ENCODE measurements at regions not wholly inside any gene's neighbourhood (a gene's known extent, or its start where the extent isn't known, plus 50 kb on each side); places are given as distances from the start of the nearest gene placed in this dataset.
"Not testable (repeated sequence)": the region's sequence is repeated elsewhere in the genome, so short reads cannot be mapped to it uniquely, and the experiment has no call there.

- DNase-seq = not testable (repeated sequence)
Observed at GRCh38 chrX:92873359-92874055, 799.9 kb downstream of the NAP1L3 start.

DNA sequence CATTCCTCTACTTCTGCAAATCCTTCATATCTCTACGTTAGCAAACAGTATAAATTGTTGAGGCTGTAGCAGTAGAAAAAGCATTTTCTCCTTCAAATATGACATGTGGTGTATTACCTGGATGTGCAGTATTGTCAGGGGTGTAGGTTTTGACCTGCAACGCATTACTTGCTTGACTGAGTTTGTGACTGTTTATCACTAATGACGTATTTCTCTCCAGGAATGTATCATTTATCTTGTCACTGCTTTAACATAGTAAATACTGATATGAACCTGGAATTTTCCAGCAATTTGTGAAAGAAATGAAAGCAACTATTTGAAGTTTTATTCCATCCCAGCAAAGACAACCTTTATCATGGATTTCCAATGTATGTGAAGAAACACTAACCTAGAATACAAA, 823.4 kb downstream of the NAP1L3 start:
- peak; percentile 11 for DNase-seq

DNA sequence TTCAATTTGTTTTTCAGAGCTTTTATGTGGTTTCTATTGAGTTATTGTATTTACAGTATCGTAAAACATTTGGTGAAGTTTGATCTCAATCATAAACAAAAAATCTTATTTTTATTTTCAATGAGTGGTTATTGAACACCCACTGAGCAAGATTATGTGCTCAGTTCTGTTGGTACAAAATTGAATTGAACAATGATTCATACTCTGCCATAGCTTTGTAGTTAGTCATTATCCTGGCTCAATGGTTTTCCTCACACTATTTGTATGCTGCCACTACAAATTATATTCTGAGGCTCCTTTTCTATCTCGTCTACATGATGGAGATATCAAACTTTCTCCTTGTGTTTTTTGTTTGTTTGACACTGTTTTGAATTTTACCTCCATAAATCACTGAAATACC, 829.5 kb downstream of the NAP1L3 start:
- not testable (repeated sequence) for DNase-seq

- DNase-seq = not testable (repeated sequence)
Observed at GRCh38 chrX:92832750-92833149, 840.6 kb downstream of the NAP1L3 start.

DNA sequence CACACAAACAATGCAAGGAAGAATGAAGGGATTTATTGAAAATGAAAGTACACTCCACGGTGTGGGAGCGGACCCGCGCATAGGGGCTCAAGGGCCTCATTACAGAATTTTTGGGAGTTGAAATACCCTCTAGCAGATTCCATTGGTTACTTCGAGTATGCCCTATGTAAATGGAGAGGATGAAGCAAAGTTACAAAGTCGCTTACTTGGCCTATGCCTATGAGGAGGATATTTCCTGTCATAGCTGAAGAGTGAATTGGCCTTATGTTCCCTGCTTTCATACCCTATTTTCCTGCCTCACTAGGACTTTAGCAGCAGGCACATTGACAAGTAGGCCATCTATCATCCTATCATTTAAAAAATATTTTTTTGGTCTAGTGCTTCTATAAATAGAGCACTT, 843.3 kb downstream of the NAP1L3 start:
- not testable (repeated sequence) for DNase-seq

- DNase-seq = not testable (repeated sequence)
Observed at GRCh38 chrX:92821580-92822152, 851.7 kb downstream of the NAP1L3 start.

DNA sequence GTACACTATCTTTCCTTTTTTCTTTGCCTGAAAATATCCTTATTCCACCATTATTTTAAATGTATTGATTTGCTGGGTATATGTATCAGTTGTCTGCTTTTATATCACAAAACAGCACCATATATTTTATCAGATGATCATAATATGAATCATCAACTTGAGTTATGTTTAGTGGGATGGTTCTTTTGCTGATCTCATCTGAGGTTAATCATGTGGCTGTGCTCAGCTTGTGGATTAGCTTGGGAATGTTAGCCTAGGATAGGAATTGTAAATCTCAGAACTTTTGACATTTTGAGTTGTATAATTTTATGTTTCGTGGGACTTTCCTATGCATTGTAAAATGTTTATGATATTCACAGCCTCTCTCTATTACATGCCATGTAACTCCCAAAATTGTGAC, 881.3 kb downstream of the NAP1L3 start:
- DNase-seq = not testable (repeated sequence)

GRCh38 chrX:92780075-92780474, 893.3 kb downstream of the NAP1L3 start:
- not testable (repeated sequence) for DNase-seq

DNA sequence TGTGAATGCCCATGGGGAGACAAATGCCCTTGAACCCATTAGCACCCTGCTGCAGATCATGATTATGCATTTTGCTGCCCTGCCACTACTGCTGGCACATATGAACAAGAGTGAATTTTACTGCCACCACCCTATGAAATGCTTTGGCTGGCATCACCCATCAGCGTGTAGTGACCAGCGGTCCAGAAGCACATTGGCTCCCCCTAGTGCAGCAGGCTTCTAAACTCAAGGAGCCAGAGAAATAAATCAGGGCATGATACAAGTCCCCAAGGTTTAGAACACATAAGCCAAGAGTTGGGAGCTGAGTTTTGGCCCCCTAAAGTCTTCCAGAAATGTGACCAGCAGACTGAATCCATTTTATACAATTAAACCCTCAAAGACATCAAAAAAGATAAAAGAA, 899.4 kb downstream of the NAP1L3 start:
- not testable (repeated sequence) for DNase-seq

DNA sequence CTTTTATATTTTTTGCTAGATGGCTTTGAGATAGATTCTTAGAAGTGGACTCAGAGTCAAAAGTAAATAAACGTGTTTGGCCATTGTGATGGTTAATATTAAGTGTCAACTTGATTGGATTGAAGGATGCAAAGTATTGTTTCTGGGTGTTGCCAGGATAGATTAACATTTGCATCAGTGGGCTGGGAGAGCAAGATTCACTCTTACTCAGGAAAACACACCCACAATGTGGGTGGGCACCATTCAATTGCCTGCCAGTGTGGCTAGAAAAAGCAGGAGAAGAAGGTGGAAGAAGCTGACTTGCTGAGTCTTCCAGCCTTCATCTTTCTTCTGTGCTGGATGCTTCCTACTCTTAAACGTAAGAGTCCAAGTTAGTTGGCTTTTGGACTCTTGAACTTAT, 912.4 kb downstream of the NAP1L3 start:
- not testable (repeated sequence) for DNase-seq
